NCI-H2196 (cell line): ENCODE measurements at regions not wholly inside any gene's neighbourhood (a gene's known extent, or its start where the extent isn't known, plus 50 kb on each side); places are given as distances from the start of the nearest gene placed in this dataset.
"Not testable (repeated sequence)": the region's sequence is repeated elsewhere in the genome, so short reads cannot be mapped to it uniquely, and the experiment has no call there.

Experiments
- DNase-seq: peaks from one replicate; lab custom pipeline; 2025; ENCODE audit not compliant: unreplicated experiment; lab: John Stamatoyannopoulos, UW

GRCh38 chr1:55535724-55536544, 320.8 kb upstream of the USP24 start:
- no peak for DNase-seq

- DNase-seq = no peak
These were observed 319.5 kb upstream of the USP24 start for GRCh38 chr1:55534565-55535121.

- no peak for DNase-seq
These were observed 316.5 kb upstream of the USP24 start for GRCh38 chr1:55531644-55532043.

- DNase-seq = no peak
These were observed 315.8 kb upstream of the USP24 start for GRCh38 chr1:55530749-55531478.

GRCh38 chr1:55529017-55529416, 313.9 kb upstream of the USP24 start:
- DNase-seq = no peak

GRCh38 chr1:55527831-55528230, 312.7 kb upstream of the USP24 start:
- no peak for DNase-seq

- no peak for DNase-seq
These were observed 311.6 kb upstream of the USP24 start for GRCh38 chr1:55526716-55527115.

- DNase-seq = no peak
These were observed 308.8 kb upstream of the USP24 start for GRCh38 chr1:55524006-55524405.

GRCh38 chr1:55522982-55523381, 307.8 kb upstream of the USP24 start:
- DNase-seq = no peak

GRCh38 chr1:55522353-55522903, 307.3 kb upstream of the USP24 start:
- no peak for DNase-seq

GRCh38 chr1:55520861-55521260, 305.7 kb upstream of the USP24 start:
- DNase-seq = no peak

- no peak for DNase-seq
These were observed 304.9 kb upstream of the USP24 start for GRCh38 chr1:55519937-55520683.

- no peak for DNase-seq
These were observed 304.1 kb upstream of the USP24 start for GRCh38 chr1:55519276-55519675.

GRCh38 chr1:55517036-55517435, 301.9 kb upstream of the USP24 start:
- DNase-seq = no peak

- DNase-seq = not testable (repeated sequence)
These were observed 299.4 kb upstream of the USP24 start for GRCh38 chr1:55514571-55514970.

- no peak for DNase-seq
These were observed 297.3 kb upstream of the USP24 start for GRCh38 chr1:55512466-55512865.

GRCh38 chr1:55507578-55507931, 292.4 kb upstream of the USP24 start:
- no peak for DNase-seq

- no peak for DNase-seq
These were observed 291.8 kb upstream of the USP24 start for GRCh38 chr1:55506740-55507577.

- DNase-seq = no peak
These were observed 290.2 kb upstream of the USP24 start for GRCh38 chr1:55505326-55505725.

- peak; percentile 27 for DNase-seq
These were observed 289.2 kb upstream of the USP24 start for GRCh38 chr1:55504306-55504731.
